ENCODE measurements at regions not wholly inside any gene's neighbourhood (a gene's known extent, or its start where the extent isn't known, plus 50 kb on each side); places are given as distances from the start of the nearest gene placed in this dataset.

DNA sequence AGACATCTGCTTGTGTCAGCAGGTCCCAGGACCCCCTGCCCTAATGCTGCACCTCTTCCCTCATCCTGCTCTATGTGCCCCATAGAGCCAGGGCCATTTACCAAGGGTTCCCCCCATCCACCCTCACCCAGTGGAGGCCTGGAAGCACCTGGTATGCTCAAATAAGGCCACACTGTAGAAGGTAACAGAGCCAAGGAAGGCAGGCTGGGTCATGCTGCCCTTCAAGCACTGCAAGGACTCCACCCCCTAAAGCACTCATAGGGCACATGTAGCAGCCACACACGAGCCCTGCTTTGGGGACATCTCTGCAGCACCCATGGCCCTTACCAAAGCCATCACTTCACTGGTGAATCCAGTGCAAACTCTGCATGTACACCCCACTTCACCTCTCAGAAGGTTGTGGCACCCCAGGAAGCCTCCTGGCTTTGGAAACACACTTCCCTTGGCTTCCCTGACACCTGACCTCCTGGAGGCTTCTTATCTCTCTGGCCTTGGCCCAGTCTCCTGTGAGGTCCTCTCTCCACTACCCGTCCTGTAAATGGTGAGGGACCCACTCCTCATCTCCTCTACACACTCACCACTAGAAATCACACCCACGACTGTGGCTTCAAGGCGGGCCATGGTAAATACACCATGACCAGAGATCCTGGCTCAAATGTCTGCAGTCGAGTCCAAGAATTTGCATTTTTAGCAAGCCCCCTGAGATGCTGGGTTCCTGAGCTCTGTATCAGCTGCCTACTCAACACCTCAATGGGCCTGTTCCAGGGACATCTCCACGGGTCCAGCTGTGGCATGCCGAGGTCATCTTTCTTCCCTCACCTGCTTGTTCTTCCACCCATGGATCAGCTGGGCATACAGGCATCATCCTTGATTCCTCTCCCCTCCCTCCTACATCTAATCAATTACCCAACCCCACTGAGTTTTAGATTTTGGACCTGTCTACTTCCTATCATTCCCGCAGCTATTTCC is 80.9 kb upstream of the DOCK9 start:
- Histone ChIP-seq H3K4me1 (peaks cover 0 to 4% of the 10 kb centered on the region in 2 donors), H3K4me3 (no peak overlapping the region), H3K36me3 (no peaks in the 10 kb centered on the region), H3K27me3 (no peaks in the 10 kb centered on the region), H3K9me3 (no peaks in the 10 kb centered on the region), H3K27ac (no peak overlapping the region)
- TF ChIP-seq POLR2A (IDR thresholded peaks at IDR 0.05) = no peak
- TF ChIP-seq, protein P1, sequence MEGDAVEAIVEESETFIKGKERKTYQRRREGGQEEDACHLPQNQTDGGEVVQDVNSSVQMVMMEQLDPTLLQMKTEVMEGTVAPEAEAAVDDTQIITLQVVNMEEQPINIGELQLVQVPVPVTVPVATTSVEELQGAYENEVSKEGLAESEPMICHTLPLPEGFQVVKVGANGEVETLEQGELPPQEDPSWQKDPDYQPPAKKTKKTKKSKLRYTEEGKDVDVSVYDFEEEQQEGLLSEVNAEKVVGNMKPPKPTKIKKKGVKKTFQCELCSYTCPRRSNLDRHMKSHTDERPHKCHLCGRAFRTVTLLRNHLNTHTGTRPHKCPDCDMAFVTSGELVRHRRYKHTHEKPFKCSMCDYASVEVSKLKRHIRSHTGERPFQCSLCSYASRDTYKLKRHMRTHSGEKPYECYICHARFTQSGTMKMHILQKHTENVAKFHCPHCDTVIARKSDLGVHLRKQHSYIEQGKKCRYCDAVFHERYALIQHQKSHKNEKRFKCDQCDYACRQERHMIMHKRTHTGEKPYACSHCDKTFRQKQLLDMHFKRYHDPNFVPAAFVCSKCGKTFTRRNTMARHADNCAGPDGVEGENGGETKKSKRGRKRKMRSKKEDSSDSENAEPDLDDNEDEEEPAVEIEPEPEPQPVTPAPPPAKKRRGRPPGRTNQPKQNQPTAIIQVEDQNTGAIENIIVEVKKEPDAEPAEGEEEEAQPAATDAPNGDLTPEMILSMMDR (IDR thresholded peaks at IDR 0.05 in 4 of 5, conservative IDR thresholded peaks at IDR 0.05 in 1 of 5) = no peak
- intact Hi-C loops (cut with DNase I; ENCODE audit: low total_unique reads) = no loop called here
- ATAC-seq (no peak), DNase-seq (no peak)
- in situ Hi-C loops (cut with MboI; ENCODE audit: low sequenced_read_pairs in 4 of 4) = no loop called here

DNA sequence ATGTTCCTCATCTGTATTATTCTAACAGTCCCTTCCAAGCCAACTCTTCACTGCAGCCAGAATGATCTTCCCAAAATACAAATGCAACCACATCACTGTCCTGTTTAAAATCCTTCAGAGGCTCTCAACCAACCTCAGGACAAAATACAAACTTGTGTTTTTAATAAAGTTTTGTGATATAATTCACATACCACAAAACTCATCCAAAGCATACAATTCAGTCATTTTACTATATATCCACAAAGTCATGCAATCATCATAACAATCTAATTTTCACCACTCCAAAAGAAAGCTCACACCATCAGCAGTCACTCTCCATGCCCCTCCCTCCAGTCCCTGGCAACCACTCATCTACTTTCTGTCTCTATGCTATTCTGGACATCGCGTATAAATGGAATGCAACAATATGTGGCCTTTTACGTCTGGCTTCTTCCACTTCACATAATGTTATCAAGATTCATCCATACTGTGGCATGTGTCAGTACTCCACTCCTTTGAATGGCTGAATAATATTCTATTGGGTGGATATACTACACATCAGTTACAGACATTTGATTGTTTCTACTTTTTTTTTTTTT is 81.7 kb upstream of the DOCK9 start:
- peaks cover 0 to 4% of the 10 kb centered on the region in 2 donors for H3K4me1 ChIP-seq
- H3K36me3 ChIP-seq = no peaks in the 10 kb centered on the region

DNA sequence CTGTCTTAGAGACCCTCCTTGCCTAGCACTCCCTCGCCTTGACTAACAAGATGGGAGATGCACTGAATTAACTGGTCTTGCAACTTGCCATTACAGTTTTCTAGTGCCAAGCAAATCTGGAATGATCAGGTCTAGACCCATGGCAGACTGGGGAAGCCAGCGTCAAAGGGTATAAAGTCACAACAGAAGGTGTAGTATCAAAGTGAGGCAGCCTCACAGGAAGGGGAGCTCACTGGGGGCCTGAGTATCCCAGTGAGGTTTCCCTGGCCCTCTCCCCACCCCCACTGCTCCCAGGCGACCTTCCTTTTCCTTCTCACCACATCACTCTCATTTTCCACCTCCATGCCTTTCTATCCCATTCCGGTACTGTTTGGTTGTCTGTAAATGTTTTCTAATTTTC is 83.5 kb upstream of the DOCK9 start:
- no peaks in the 10 kb centered on the region for H3K27me3 ChIP-seq
- H3K4me1 ChIP-seq = peaks cover 0 to 4% of the 10 kb centered on the region in 2 donors

More for the DNA sequence above, 81.7 kb upstream of the DOCK9 start:
- in situ Hi-C loops (cut with MboI; ENCODE audit: low sequenced_read_pairs in 4 of 4) = no loop called here
- Histone ChIP-seq H3K9me3 (no peaks in the 10 kb centered on the region), H3K27ac (no peak overlapping the region), H3K4me3 (no peak overlapping the region), H3K27me3 (no peaks in the 10 kb centered on the region)
- intact Hi-C loops (cut with DNase I; ENCODE audit: low total_unique reads) = no loop called here
- TF ChIP-seq POLR2A (IDR thresholded peaks at IDR 0.05) = no peak
- no peak for DNase-seq
- ATAC-seq = no peak

DNA sequence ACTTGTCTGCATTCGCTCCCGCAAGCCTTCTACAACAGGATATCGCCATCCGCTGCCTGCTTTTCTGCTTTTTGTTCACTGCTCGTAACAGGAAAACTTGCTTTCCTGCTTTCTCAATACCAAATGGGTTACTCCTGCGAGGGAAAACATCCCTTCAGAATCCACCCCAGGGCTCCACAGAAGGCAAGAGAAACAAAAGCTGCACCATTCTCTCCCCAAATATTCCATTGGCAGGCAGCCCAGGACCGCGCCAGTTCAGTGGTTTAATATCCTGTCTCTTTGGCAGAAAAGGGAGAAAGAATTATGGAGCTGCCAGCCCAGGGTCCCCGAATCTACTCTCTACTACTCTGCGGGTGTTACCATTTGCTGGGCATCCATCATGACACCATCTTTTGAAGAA is 84.7 kb upstream of the DOCK9 start:
- peaks cover 0 to 4% of the 10 kb centered on the region in 2 donors for H3K4me1 ChIP-seq
- ATAC-seq = peak in 1 of 2 donors; percentile 9
- TF ChIP-seq, protein P1 (IDR thresholded peaks at IDR 0.05 in 4 of 5, conservative IDR thresholded peaks at IDR 0.05 in 1 of 5) = no peak
- TF ChIP-seq POLR2A (IDR thresholded peaks at IDR 0.05) = no peak
- peak overlapping the region; percentile 24 to 44 (median 38) for H3K27ac ChIP-seq
- no peak for DNase-seq
- no peaks in the 10 kb centered on the region for H3K36me3 ChIP-seq
- intact Hi-C loops (cut with DNase I; ENCODE audit: low total_unique reads) = no loop called here
- in situ Hi-C loops (cut with MboI; ENCODE audit: low sequenced_read_pairs in 4 of 4) = no loop called here
- no peaks in the 10 kb centered on the region for H3K27me3 ChIP-seq
- peak overlapping the region in 1 of 4 donors; percentile 7 for H3K4me3 ChIP-seq
- H3K9me3 ChIP-seq = no peaks in the 10 kb centered on the region

More for the DNA sequence above, 83.5 kb upstream of the DOCK9 start:
- intact Hi-C loops (cut with DNase I; ENCODE audit: low total_unique reads) = no loop called here
- no peak for ATAC-seq
- Histone ChIP-seq H3K4me3 (no peak overlapping the region), H3K27ac (no peak overlapping the region), H3K36me3 (no peaks in the 10 kb centered on the region), H3K9me3 (no peaks in the 10 kb centered on the region)
- DNase-seq = no peak
- in situ Hi-C loops (cut with MboI; ENCODE audit: low sequenced_read_pairs in 4 of 4) = no loop called here
- TF ChIP-seq, protein P1 (IDR thresholded peaks at IDR 0.05 in 4 of 5, conservative IDR thresholded peaks at IDR 0.05 in 1 of 5) = no peak
- no peak for TF ChIP-seq POLR2A (IDR thresholded peaks at IDR 0.05)

DNA sequence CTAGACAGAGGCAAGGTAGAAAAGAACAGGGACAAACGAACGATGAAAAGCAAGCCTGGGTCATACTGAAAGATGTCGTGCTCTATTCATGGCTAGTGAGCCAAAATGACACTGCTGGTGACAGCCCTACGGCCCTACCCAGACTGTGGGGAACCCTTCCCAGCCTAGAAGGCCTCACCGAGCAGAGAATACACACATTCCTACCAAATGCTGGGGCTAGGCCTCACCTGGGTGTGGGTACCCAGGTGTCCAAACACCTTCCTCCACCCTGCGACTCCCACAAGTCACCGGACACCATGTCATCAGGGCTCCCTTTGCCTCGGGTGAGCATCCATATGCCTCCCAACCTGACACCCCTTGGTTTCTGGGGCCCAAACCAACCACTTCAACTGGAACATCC is 85.3 kb upstream of the DOCK9 start:
- H3K27ac ChIP-seq = peak overlapping the region; percentile 24 to 44 (median 38)
- in situ Hi-C loops (cut with MboI; ENCODE audit: low sequenced_read_pairs in 4 of 4) (no loop called here), intact Hi-C loops (cut with DNase I; ENCODE audit: low total_unique reads) (no loop called here)
- H3K27me3 ChIP-seq = no peaks in the 10 kb centered on the region
- DNase-seq (no peak), ATAC-seq (no peak)
- no peaks in the 10 kb centered on the region for H3K9me3 ChIP-seq
- TF ChIP-seq POLR2A (IDR thresholded peaks at IDR 0.05) = no peak
- TF ChIP-seq, protein P1 (IDR thresholded peaks at IDR 0.05 in 4 of 5, conservative IDR thresholded peaks at IDR 0.05 in 1 of 5) = no peak
- H3K36me3 ChIP-seq = no peaks in the 10 kb centered on the region
- H3K4me1 ChIP-seq = peaks cover 0 to 4% of the 10 kb centered on the region in 2 donors
- no peak overlapping the region for H3K4me3 ChIP-seq

Measured in gastrocnemius medialis (tissue), 4 donors.